Large intestine (tissue), 3 donors: ENCODE measurements at regions not wholly inside any gene's neighbourhood (a gene's known extent, or its start where the extent isn't known, plus 50 kb on each side); places are given as distances from the start of the nearest gene placed in this dataset.
"Not testable (repeated sequence)": the region's sequence is repeated elsewhere in the genome, so short reads cannot be mapped to it uniquely, and the experiment has no call there.

Experiments
- DNase-seq, 2 donors: peaks; one replicate each; pipeline versions ENCODE4 v3.0.0 to v3.0.0-alpha.2; 2013
- H3K27ac ChIP-seq: one replicate; pipeline ENCODE4 v1.5.1; 2013; ENCODE audit warnings: low read length
- H3K27me3 ChIP-seq: 2 replicates; pipeline ENCODE4 v1.6.1; 2013; ENCODE audit warnings: low read length; ENCODE audit not compliant: control insufficient read depth, insufficient read depth
- H3K36me3 ChIP-seq: 2 replicates; pipeline ENCODE4 v1.6.1; 2013; ENCODE audit warnings: low read length; ENCODE audit not compliant: control insufficient read depth, insufficient read depth
- H3K4me1 ChIP-seq: one replicate; pipeline ENCODE4 v1.6.1; 2013; ENCODE audit warnings: low read length; ENCODE audit not compliant: control insufficient read depth, insufficient read depth
- H3K4me3 ChIP-seq: one replicate; pipeline ENCODE4 v1.5.1; 2013; ENCODE audit warnings: low read length
- H3K9me3 ChIP-seq: one replicate; pipeline ENCODE4 v1.6.1; 2013; ENCODE audit warnings: mild to moderate bottlenecking, low read depth, low read length, moderate library complexity; ENCODE audit not compliant: control insufficient read depth
- WGBS: methylation state at CpG from one replicate; pipeline ENCODE4 v1.1.5; 2013; ENCODE audit warnings: low lambda C conversion rate; ENCODE audit not compliant: insufficient coverage; 5-methylcytosine and 5-hydroxymethylcytosine counted together

DNA sequence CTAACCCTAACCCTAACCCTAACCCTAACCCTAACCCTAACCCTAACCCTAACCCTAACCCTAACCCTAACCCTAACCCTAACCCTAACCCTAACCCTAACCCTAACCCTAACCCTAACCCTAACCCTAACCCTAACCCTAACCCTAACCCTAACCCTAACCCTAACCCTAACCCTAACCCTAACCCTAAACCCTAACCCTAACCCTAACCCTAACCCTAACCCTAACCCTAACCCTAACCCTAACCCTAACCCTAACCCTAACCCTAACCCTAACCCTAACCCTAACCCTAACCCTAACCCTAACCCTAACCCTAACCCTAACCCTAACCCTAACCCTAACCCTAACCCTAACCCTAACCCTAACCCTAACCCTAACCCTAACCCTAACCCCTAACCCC is 80.6 kb upstream of the PLEKHG4B start:
- not testable (repeated sequence) for DNase-seq, H3K9me3 ChIP-seq, H3K27ac ChIP-seq, H3K4me3 ChIP-seq, H3K4me1 ChIP-seq, H3K36me3 ChIP-seq, H3K27me3 ChIP-seq

- Histone ChIP-seq H3K9me3 (peaks cover 3% of the 10 kb centered on the region), H3K27ac (no peak overlapping the region), H3K4me1 (no peaks in the 10 kb centered on the region), H3K27me3 (no peaks in the 10 kb centered on the region), H3K4me3 (no peak overlapping the region), H3K36me3 (no peaks in the 10 kb centered on the region)
- DNase-seq = peak in 1 of 2 donors; percentile 9
- no CpG with 5 or more reads among the region's 12 CpGs for WGBS
Observed at GRCh38 chr5:11898-12297, 80.1 kb upstream of the PLEKHG4B start.

GRCh38 chr5:13234-13633 is 78.7 kb upstream of the PLEKHG4B start:
- Histone ChIP-seq H3K27ac (no peak overlapping the region), H3K36me3 (no peaks in the 10 kb centered on the region), H3K4me3 (no peak overlapping the region), H3K4me1 (no peaks in the 10 kb centered on the region), H3K9me3 (peaks cover 3% of the 10 kb centered on the region), H3K27me3 (no peaks in the 10 kb centered on the region)
- DNase-seq = no peak
- 50% methylated on average over 1 of the region's 7 CpGs for WGBS

DNA sequence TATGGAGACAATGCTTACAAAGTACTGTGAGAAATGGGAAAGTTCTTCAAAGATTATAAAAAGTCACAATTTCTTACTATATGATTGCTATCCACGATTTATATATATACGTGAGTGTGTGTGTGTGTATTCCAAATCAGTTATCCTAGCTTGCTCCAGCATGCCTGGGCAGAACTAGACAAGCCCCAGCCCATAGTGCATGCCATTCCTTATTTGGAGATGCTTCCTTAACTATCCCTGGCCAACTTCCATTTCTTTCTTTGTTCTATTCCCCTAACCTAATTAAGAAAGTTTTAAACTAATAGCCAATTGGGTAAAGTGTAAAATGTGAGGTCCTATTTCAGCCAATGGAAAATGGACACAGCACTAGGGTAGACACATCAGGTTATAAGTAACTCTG is 77.3 kb upstream of the PLEKHG4B start:
- not testable (repeated sequence) for H3K4me1 ChIP-seq, H3K27ac ChIP-seq, H3K9me3 ChIP-seq, H3K36me3 ChIP-seq, H3K4me3 ChIP-seq, H3K27me3 ChIP-seq, DNase-seq
- no CpG with 5 or more reads among the region's 2 CpGs for WGBS

GRCh38 chr5:20276-20675 is 71.7 kb upstream of the PLEKHG4B start:
- H3K27ac ChIP-seq, H3K9me3 ChIP-seq, H3K4me1 ChIP-seq, H3K4me3 ChIP-seq, H3K27me3 ChIP-seq, H3K36me3 ChIP-seq, DNase-seq: not testable (repeated sequence)
- WGBS = no CpG with 5 or more reads among the region's 6 CpGs

GRCh38 chr5:21654-22233 is 70.2 kb upstream of the PLEKHG4B start:
- Histone ChIP-seq H3K4me1 (no peaks in the 10 kb centered on the region), H3K27me3 (no peaks in the 10 kb centered on the region), H3K9me3 (no peaks in the 10 kb centered on the region), H3K36me3 (no peaks in the 10 kb centered on the region), H3K27ac (no peak overlapping the region), H3K4me3 (no peak overlapping the region)
- 43% methylated on average over 1 of the region's 5 CpGs for WGBS
- no peak for DNase-seq

DNA sequence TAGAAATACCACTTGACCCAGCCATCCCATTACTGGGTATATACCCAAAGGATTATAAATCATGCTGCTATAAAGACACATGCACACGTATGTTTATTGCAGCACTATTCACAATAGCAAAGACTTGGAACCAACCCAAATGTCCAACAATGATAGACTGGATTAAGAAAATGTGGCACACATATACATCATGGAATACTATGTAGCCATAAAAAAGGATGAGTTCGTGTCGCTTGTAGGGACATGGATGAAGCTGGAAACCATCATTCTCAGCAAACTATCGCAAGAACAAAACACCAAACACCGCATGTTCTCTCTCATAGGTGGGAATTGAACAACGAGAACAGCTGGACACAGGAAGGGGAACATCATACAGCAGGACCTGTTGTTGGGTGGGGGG is 68.1 kb upstream of the PLEKHG4B start:
- H3K27me3 ChIP-seq, H3K36me3 ChIP-seq, H3K27ac ChIP-seq, H3K4me1 ChIP-seq, H3K9me3 ChIP-seq, DNase-seq, H3K4me3 ChIP-seq: not testable (repeated sequence)
- WGBS = no CpG with 5 or more reads among the region's 6 CpGs

GRCh38 chr5:25067-25466 is 66.9 kb upstream of the PLEKHG4B start:
- not testable (repeated sequence) for H3K36me3 ChIP-seq, H3K27ac ChIP-seq, H3K4me3 ChIP-seq, H3K4me1 ChIP-seq, H3K9me3 ChIP-seq, DNase-seq, H3K27me3 ChIP-seq
- 40% methylated on average over 1 of the region's 2 CpGs for WGBS

- H3K9me3 ChIP-seq = no peaks in the 10 kb centered on the region
- no peaks in the 10 kb centered on the region for H3K4me1 ChIP-seq
- no peak overlapping the region for H3K4me3 ChIP-seq
- no peaks in the 10 kb centered on the region for H3K36me3 ChIP-seq
- H3K27me3 ChIP-seq = no peaks in the 10 kb centered on the region
- no peak overlapping the region for H3K27ac ChIP-seq
- WGBS = no CpG with 5 or more reads among the region's 4 CpGs
- DNase-seq = no peak
Observed at GRCh38 chr5:30131-30530, 61.8 kb upstream of the PLEKHG4B start.

GRCh38 chr5:30556-30955 is 61.4 kb upstream of the PLEKHG4B start:
- not testable (repeated sequence) for H3K9me3 ChIP-seq, H3K4me1 ChIP-seq, H3K36me3 ChIP-seq, DNase-seq, H3K27me3 ChIP-seq, H3K4me3 ChIP-seq, H3K27ac ChIP-seq
- WGBS = no CpG with 5 or more reads among the region's 6 CpGs

DNA sequence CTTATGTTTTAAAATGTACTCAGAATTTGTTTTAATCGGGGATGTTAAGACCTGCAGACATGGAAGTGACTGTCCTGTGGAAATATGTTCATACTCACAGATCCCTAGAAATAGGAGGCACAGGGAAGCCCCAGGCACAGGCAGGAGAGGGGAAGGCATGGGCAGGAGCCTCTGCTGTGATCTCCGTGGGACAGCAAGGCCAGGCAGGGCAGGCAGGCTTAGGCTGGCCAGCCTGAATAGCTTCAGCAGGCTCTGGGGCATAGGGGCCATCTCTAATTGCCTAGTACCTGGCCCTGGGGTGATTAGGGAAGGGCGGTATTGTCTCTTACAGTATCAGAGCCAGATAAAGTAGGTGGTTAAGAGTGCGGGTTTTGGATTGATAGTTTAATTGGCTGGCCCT is 59.8 kb upstream of the PLEKHG4B start:
- Histone ChIP-seq H3K9me3 (no peaks in the 10 kb centered on the region), H3K27me3 (no peaks in the 10 kb centered on the region), H3K27ac (no peak overlapping the region), H3K4me1 (no peaks in the 10 kb centered on the region), H3K36me3 (no peaks in the 10 kb centered on the region), H3K4me3 (no peak overlapping the region)
- no peak for DNase-seq
- 100% methylated on average over 1 of the region's 4 CpGs for WGBS
